Pulmonary artery endothelial cell (primary cell): ENCODE measurements at regions not wholly inside any gene's neighbourhood (a gene's known extent, or its start where the extent isn't known, plus 50 kb on each side); places are given as distances from the start of the nearest gene placed in this dataset.
"Not testable (repeated sequence)": the region's sequence is repeated elsewhere in the genome, so short reads cannot be mapped to it uniquely, and the experiment has no call there.

Source experiments
- DNase-seq: peaks from one replicate; pipeline ENCODE4 v3.0.0-alpha.2; 2011; ENCODE audit warnings: low read depth, low spot score

- DNase-seq, result no peak
These were observed 203.3 kb upstream of the FAM241A start for GRCh38 chr4:111941957-111942356.

DNA sequence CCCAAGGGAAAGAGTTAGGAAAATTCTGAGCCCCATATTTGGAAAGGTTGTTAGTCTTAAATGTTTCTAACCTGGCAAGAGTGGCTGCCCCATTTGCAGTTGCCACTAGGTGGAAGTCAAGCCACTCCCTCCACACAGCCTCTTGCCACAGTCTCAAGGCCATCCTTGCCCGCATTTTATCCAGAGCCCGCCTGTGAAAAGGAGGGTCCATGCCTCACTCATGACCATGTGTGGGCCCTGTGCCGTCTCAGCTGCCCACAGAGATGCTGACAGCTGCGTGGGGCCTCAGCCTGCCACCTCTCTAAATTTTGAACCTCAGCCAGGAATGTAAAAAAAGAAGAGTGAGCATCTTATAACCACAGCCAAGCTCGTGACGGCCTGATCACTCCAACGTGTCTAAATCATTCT, 201.5 kb upstream of the FAM241A start:
- no peak for DNase-seq

DNA sequence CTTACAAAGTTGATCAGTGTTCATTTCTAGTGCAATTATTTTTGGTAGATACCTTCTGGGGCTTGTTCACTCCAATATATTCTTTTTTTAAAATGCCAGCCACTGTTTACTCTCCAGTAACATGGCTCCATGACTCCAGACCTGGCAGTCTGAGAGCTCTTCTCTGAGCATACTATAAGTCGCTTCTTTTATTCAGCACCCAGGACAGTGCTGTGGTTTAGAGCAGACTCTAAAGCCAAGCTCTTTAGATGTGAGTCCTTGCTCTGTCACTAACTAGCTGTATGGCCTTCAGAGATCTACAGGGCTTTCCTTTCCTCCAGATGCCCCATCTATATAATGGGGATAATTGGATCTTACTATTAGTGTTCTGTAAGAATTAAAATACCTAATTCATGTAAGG, 200.2 kb upstream of the FAM241A start:
- no peak for DNase-seq

DNA sequence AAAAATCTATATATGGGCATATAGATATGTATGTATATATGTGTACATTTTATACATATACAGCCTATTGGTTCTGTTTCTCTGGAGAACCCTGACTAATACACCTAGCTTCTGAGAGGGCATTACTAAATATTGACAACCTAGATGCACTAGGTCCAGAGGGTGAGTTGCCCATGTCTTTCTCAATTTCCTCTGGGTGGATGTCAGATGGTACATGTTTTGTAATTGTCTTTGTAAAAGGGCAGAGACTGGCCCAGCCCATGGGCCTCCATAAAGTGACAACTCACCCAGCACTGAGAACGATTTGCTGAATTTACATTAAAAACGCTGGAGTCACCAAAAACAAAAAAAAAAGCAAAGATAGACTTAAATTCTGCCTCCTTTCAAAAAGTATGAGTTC, 198.5 kb upstream of the FAM241A start:
- no peak for DNase-seq

GRCh38 chr4:111952688-111953087, 192.6 kb upstream of the FAM241A start:
- DNase-seq, result no peak

DNA sequence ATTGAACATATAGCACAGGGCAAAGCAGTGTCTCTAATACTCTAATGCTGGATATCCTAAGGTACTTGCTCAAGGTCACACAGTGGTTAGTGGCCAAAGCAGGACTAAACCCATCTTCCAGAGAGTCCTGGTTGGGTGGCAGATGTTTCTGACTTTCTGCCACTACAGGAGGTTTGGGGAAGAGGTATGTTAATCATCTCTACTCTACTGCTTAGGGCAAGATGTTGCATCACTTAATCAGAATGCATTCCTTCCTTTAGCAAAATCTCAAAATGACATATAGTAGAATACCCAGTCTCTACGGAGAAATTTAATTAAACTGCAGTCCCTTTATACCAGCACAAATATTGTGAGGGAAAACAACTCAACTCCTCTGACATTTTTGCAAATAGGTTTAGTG, 190.7 kb upstream of the FAM241A start:
- DNase-seq, result no peak

GRCh38 chr4:111955001-111955400, 190.3 kb upstream of the FAM241A start:
- no peak for DNase-seq

DNA sequence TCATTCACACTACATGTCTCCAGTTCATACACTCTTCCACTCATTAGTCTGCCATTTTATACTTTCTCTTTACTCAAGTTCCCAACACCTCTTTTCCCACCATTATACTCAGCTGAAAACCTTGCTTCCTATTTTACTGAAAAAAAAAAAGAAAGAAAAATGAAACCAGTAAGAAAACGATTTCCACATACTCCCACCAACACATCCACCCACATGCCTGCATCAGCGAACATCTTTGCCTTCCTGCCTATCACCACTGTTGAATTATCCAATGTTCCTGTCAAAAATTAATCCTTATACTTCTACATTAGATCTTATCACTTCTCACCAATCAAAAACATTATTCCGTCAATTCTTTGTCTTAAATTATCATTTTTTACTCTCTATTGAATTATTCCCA, 188.1 kb upstream of the FAM241A start:
- no peak for DNase-seq

- DNase-seq, result no peak
These were observed 187.3 kb upstream of the FAM241A start for GRCh38 chr4:111957997-111958396.

DNA sequence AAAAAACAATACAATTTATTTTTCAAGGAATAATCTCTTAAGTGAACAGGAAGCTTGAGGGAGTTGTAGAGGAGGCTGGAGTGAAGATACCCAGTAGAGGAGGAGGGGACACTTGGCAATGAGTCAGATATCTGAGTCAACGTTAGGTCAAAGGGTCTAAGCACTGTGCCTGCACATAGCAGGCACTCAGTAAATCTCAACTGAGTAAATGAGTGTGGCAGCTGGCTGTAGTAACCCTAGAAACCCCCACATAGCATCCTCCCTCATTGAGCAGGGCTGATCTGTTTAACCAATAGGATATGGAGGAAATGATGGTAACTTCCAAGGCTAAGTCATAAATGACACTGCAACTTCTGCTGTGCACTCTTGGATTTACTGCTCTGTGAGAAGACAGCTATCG, 186.0 kb upstream of the FAM241A start:
- no peak for DNase-seq

GRCh38 chr4:111960241-111960667, 185.0 kb upstream of the FAM241A start:
- no peak for DNase-seq

GRCh38 chr4:111961026-111961425, 184.2 kb upstream of the FAM241A start:
- DNase-seq, result not testable (repeated sequence)

DNA sequence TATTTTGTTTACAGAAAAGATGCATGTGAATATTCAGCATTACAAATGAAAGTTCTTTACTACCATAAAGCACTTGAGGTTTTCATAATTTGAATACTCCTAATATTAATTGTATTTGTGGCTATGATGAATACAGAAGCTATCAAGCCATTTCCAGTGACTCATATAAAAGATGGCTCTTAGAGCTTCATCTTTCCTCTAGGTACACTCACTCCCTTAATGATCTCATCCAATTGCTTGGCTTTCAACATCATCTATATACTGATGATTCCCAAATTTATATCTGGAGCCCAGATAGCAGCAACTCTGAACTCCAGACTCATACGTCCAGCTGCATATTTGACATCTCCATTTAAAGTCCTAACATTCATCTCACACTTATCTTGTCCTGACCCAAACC, 183.4 kb upstream of the FAM241A start:
- DNase-seq, result no peak

DNA sequence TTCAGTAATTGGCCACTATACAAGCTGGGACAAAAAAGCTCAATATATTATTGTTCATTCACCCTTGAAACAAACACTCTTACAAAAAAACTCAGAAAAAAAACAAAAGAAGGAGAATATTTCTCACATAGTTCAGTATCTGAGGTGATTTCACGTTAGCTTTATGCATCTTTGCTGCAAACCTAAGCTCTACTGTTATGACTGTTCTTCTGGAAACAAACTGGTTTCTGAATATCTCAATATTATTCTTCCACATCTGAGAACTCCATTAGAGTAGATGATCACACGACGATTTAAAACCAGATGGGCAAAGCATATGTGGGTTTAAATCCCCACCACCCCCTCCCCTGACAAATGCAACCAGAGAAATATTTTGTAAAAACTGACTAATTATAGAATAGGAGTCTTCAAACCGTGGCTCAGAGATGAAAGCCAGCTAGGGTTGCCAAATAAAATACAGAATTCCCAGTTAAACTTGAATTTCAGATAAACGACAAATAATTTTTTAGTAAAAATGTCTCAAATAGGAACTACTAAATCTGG, 182.0 kb upstream of the FAM241A start:
- no peak for DNase-seq

- no peak for DNase-seq
These were observed 167.8 kb upstream of the FAM241A start for GRCh38 chr4:111977419-111977965.

- DNase-seq, result no peak
These were observed 165.3 kb upstream of the FAM241A start for GRCh38 chr4:111979921-111980320.

- no peak for DNase-seq
These were observed 163.2 kb upstream of the FAM241A start for GRCh38 chr4:111982089-111982488.

DNA sequence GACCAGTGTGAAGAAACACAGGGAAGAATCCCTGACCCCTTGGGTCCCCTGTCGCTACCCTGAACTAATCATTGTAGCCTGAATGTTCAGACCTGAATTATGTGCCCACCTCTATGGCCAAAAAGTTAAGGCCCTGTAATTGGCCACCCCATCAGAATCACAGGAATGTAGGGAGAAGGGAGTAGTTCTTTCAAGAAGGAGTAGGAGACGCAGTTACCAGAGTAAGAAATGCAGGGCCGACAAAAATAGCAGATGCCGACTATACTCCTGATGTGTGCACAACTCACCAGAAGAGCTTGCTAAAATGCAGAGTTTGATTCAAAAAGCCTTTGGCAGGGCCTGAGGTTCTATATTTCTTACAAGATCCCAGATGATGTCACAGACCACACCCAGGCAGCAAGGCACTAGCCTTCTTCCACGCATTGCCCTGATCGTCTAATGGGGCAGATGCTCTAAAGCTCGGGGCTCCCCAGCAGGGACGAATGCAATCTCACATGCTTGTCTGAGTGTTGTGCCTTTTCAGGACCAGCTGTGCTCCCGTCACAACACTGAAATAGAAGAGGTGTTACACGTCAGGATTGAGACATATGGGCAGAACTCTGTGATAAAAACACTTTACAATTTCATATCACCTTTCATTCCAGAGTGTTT, 161.0 kb upstream of the FAM241A start:
- DNase-seq, result no peak

GRCh38 chr4:111985426-111985825, 159.8 kb upstream of the FAM241A start:
- no peak for DNase-seq

DNA sequence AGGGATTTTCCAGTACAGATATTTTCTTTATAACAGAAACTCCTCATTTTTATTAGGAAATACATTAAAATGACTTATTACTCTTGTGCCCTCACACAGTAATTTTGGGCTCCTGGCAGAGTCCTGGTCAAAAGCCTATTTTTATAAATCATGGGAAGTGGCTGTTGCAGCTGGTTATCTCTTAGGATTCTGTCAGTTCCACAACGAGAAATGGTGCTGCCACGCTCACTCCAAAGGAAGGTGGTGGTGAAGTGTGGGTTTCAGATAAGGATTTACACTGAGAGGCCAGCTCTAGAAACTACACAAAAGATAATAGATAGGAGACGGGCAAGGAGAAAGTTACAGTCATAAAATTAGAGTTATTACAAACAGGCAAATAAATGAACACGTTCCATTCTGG, 159.2 kb upstream of the FAM241A start:
- DNase-seq, result no peak

GRCh38 chr4:111988514-111988913, 156.7 kb upstream of the FAM241A start:
- no peak for DNase-seq

GRCh38 chr4:111989817-111990216, 155.4 kb upstream of the FAM241A start:
- DNase-seq, result no peak

DNA sequence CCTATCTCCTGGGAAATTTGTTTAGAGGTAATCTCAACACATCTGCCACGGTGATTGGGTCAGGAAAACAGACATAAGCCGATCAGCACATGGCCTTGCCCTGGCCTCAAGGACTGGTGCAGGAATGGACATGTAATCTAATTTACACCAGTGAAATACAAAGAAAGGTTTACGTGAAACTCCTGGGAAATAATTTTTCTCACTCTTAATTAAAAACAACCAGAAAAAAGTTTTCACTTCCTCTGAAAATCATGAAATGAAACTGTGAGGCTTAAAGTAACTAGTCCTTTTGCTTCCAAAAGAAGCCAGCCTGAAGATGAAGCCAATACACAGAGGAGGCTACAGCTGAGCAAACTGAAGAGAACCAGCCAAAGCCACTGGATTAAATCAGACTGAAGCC, 154.1 kb upstream of the FAM241A start:
- no peak for DNase-seq
